HEK293 (cell line): ENCODE measurements at regions not wholly inside any gene's neighbourhood (a gene's known extent, or its start where the extent isn't known, plus 50 kb on each side); places are given as distances from the start of the nearest gene placed in this dataset.

Experiments used
- ATF2 ChIP-seq: fragments of 450-650 bp; formaldehyde crosslinking; IDR thresholded peaks from 2 replicates; pipeline ENCODE4 v1.5.1; 2016; ENCODE audit warnings: missing biosample characterization, missing genetic modification characterization, low read depth
- IKZF3 ChIP-seq: fragments of 450-650 bp; IDR thresholded peaks from 2 replicates; pipeline ENCODE4 v1.5.0; 2018; ENCODE audit warnings: missing biosample characterization, mild to moderate bottlenecking, missing genetic modification characterization, moderate library complexity
- INSM2 ChIP-seq: fragments of 450-650 bp; formaldehyde crosslinking; IDR thresholded peaks from 2 replicates; pipeline ENCODE4 v1.5.1; 2016; ENCODE audit warnings: missing biosample characterization, missing genetic modification characterization
- MYNN ChIP-seq: fragments of 450-650 bp; formaldehyde crosslinking; IDR thresholded peaks from 2 replicates; pipeline ENCODE4 v1.5.1; 2016; ENCODE audit warnings: missing biosample characterization, missing genetic modification characterization, borderline replicate concordance
- PRDM10 ChIP-seq: fragments of 450-650 bp; formaldehyde crosslinking; IDR thresholded peaks from 2 replicates; pipeline ENCODE4 v1.5.1; 2016; ENCODE audit warnings: missing biosample characterization, missing genetic modification characterization
- ZBTB6 ChIP-seq: fragments of 450-650 bp; formaldehyde crosslinking; IDR thresholded peaks from 2 replicates; pipeline ENCODE4 v1.5.1; 2017; ENCODE audit warnings: missing biosample characterization, missing genetic modification characterization
- ZIC2 ChIP-seq: fragments of 450-650 bp; formaldehyde crosslinking; IDR thresholded peaks from 2 replicates; pipeline ENCODE4 v1.5.1; 2016; ENCODE audit warnings: missing biosample characterization, missing genetic modification characterization
- ZNF114 ChIP-seq: fragments of 450-650 bp; formaldehyde crosslinking; IDR thresholded peaks from 2 replicates; pipeline ENCODE4 v1.5.0; 2017; ENCODE audit warnings: missing biosample characterization, missing genetic modification characterization
- ZNF214 ChIP-seq: fragments of 450-650 bp; formaldehyde crosslinking; IDR thresholded peaks from 2 replicates; pipeline ENCODE4 v1.5.1; 2017; ENCODE audit warnings: missing biosample characterization, mild to moderate bottlenecking, missing genetic modification characterization, borderline replicate concordance
- ZNF223 ChIP-seq: fragments of 450-650 bp; formaldehyde crosslinking; IDR thresholded peaks from 2 replicates; pipeline ENCODE4 v1.5.1; 2016; ENCODE audit warnings: missing biosample characterization, missing genetic modification characterization
- ZNF292 ChIP-seq: fragments of 450-650 bp; formaldehyde crosslinking; IDR thresholded peaks from 2 replicates; pipeline ENCODE4 v1.5.1; 2016; ENCODE audit warnings: low read depth, missing biosample characterization, missing genetic modification characterization, borderline replicate concordance
- ZNF398 ChIP-seq: fragments of 450-650 bp; formaldehyde crosslinking; IDR thresholded peaks from 2 replicates; pipeline ENCODE4 v1.5.1; 2017; ENCODE audit warnings: missing biosample characterization, missing genetic modification characterization
- ZNF404 ChIP-seq: fragments of 450-650 bp; formaldehyde crosslinking; IDR thresholded peaks from 2 replicates; pipeline ENCODE4 v1.5.1; 2017; ENCODE audit warnings: missing biosample characterization, missing genetic modification characterization
- ZNF423 ChIP-seq: fragments of 450-650 bp; formaldehyde crosslinking; IDR thresholded peaks from 2 replicates; pipeline ENCODE4 v1.5.1; 2016; ENCODE audit warnings: missing biosample characterization, missing genetic modification characterization
- ZNF518A ChIP-seq: fragments of 450-650 bp; formaldehyde crosslinking; conservative IDR thresholded peaks from 2 replicates; pipeline ENCODE4 v1.5.1; 2016; ENCODE audit warnings: low read depth, missing biosample characterization, missing genetic modification characterization
- ZNF521 ChIP-seq: fragments of 450-650 bp; formaldehyde crosslinking; IDR thresholded peaks from 2 replicates; pipeline ENCODE4 v1.5.1; 2017; ENCODE audit warnings: missing biosample characterization, mild to moderate bottlenecking, missing genetic modification characterization
- ZNF529 ChIP-seq: fragments of 450-650 bp; formaldehyde crosslinking; IDR thresholded peaks from 2 replicates; pipeline ENCODE4 v1.5.1; 2017; ENCODE audit warnings: missing genetic modification characterization, missing biosample characterization; ENCODE audit not compliant: insufficient replicate concordance
- ZNF544 ChIP-seq: fragments of 450-650 bp; formaldehyde crosslinking; IDR thresholded peaks from 2 replicates; pipeline ENCODE4 v1.5.0; 2017; ENCODE audit warnings: missing biosample characterization, missing genetic modification characterization
- ZNF558 ChIP-seq: fragments of 450-650 bp; formaldehyde crosslinking; IDR thresholded peaks from 2 replicates; pipeline ENCODE4 v1.5.1; 2016; ENCODE audit warnings: missing biosample characterization, missing genetic modification characterization
- ZNF610 ChIP-seq: fragments of 450-650 bp; formaldehyde crosslinking; IDR thresholded peaks from 2 replicates; pipeline ENCODE4 v1.5.1; 2016; ENCODE audit warnings: missing biosample characterization, missing genetic modification characterization, borderline replicate concordance
- ZNF623 ChIP-seq: fragments of 450-650 bp; formaldehyde crosslinking; IDR thresholded peaks from 2 replicates; pipeline ENCODE4 v1.5.1; 2016; ENCODE audit warnings: missing biosample characterization, missing genetic modification characterization
- ZNF664 ChIP-seq: fragments of 450-650 bp; formaldehyde crosslinking; IDR thresholded peaks from 2 replicates; pipeline ENCODE4 v1.5.1; 2016; ENCODE audit warnings: missing biosample characterization, missing genetic modification characterization
- ZNF677 ChIP-seq: fragments of 450-650 bp; IDR thresholded peaks from 2 replicates; pipeline ENCODE4 v1.5.0; 2018; ENCODE audit warnings: missing biosample characterization, mild to moderate bottlenecking, missing genetic modification characterization, moderate library complexity
- ZNF747 ChIP-seq: fragments of 450-650 bp; formaldehyde crosslinking; IDR thresholded peaks from 2 replicates; pipeline ENCODE4 v1.5.1; 2016; ENCODE audit warnings: missing biosample characterization, missing genetic modification characterization
- ZSCAN30 ChIP-seq: fragments of 450-650 bp; IDR thresholded peaks from 2 replicates; pipeline ENCODE4 v1.5.1; 2018; ENCODE audit warnings: missing biosample characterization, mild to moderate bottlenecking, missing genetic modification characterization, moderate library complexity

- TF ChIP-seq ZNF677 (tag by site-specific recombination): no peak
- no peak for TF ChIP-seq ZNF518A (tag by site-specific recombination)
- TF ChIP-seq ZNF623 (tag by site-specific recombination): no peak
- no peak for TF ChIP-seq ZNF529 (tag by site-specific recombination)
- TF ChIP-seq ZNF114 (tag by site-specific recombination): no peak
- no peak for TF ChIP-seq ZNF558 (tag by site-specific recombination)
- no peak for TF ChIP-seq ZSCAN30
- no peak for TF ChIP-seq ZNF610 (tag by site-specific recombination)
- TF ChIP-seq ZNF544 (tag by site-specific recombination): no peak
- TF ChIP-seq ZNF214: no peak
- no peak for TF ChIP-seq ATF2
- TF ChIP-seq ZNF223 (tag by site-specific recombination): no peak
- TF ChIP-seq ZBTB6 (tag by site-specific recombination): no peak
- 0 out of 2 replicates have a peak, but pooled peaks have one; percentile 29 for TF ChIP-seq ZNF398 (tag by site-specific recombination)
- peak; percentile 69 for TF ChIP-seq IKZF3 (tag by site-specific recombination)
- TF ChIP-seq MYNN: no peak
- TF ChIP-seq ZNF292 (tag by site-specific recombination): no peak
- no peak for TF ChIP-seq ZNF521 (tag by site-specific recombination)
- TF ChIP-seq INSM2 (tag by site-specific recombination): peak; percentile 87
- no peak for TF ChIP-seq PRDM10 (tag by site-specific recombination)
- no peak for TF ChIP-seq ZNF747
- TF ChIP-seq ZIC2 (tag by site-specific recombination): no peak
- TF ChIP-seq ZNF664: no peak
- no peak for TF ChIP-seq ZNF404 (tag by site-specific recombination)
- TF ChIP-seq ZNF423 (tag by site-specific recombination): no peak
Measured at GRCh38 chr16:51577621-51578303, 426.7 kb upstream of the SALL1 start (continued).
